ENCODE measurements at regions not wholly inside any gene's neighbourhood (a gene's known extent, or its start where the extent isn't known, plus 50 kb on each side); places are given as distances from the start of the nearest gene placed in this dataset.

DNA sequence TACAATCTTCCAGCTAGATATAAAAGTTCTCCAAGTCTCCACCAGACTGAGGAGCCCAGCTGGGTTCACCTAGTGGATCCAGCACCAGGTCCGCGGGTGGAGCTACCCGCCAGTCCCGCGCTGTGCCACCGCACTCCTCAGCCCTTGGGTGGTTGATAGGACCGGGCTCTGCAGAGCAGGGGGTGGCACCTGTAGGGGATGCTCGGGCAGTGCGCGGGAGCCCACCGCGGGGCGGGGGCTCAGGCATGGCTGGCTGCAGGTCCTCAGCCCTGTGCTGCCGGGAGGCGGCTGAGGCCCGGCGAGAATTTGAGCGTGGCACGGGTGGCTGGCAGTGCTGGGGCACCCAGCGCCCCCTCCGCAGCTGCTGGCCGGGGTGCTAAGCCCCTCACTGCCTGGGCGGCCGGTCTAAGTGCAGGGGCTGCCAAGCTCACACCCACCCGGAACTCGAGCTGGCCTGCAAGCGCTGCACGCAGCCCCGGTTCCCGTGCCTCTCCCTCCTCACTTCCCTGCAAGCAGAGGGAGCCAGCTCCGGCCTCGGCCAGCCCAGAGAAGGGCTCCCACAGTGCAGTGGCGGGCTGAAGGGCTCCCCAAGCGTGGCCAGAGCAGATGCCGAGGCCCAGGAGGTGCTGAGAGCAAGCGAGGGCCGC is 542.8 kb upstream of the PCDH9 start:
- Histone ChIP-seq H3K27ac (no peak overlapping the region), H3K36me3 (no peaks in the 10 kb centered on the region), H3K4me1 (no peaks in the 10 kb centered on the region), H3K9me3 (no peaks in the 10 kb centered on the region), H3K27me3 (no peaks in the 10 kb centered on the region), H3K4me3 (no peak overlapping the region)
- TF ChIP-seq, protein P1, sequence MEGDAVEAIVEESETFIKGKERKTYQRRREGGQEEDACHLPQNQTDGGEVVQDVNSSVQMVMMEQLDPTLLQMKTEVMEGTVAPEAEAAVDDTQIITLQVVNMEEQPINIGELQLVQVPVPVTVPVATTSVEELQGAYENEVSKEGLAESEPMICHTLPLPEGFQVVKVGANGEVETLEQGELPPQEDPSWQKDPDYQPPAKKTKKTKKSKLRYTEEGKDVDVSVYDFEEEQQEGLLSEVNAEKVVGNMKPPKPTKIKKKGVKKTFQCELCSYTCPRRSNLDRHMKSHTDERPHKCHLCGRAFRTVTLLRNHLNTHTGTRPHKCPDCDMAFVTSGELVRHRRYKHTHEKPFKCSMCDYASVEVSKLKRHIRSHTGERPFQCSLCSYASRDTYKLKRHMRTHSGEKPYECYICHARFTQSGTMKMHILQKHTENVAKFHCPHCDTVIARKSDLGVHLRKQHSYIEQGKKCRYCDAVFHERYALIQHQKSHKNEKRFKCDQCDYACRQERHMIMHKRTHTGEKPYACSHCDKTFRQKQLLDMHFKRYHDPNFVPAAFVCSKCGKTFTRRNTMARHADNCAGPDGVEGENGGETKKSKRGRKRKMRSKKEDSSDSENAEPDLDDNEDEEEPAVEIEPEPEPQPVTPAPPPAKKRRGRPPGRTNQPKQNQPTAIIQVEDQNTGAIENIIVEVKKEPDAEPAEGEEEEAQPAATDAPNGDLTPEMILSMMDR (IDR thresholded peaks at IDR 0.05): no peak
- intact Hi-C loops (cut with DNase I): no loop called here
- peak; percentile 56 for DNase-seq
- ATAC-seq: peak; percentile 33

DNA sequence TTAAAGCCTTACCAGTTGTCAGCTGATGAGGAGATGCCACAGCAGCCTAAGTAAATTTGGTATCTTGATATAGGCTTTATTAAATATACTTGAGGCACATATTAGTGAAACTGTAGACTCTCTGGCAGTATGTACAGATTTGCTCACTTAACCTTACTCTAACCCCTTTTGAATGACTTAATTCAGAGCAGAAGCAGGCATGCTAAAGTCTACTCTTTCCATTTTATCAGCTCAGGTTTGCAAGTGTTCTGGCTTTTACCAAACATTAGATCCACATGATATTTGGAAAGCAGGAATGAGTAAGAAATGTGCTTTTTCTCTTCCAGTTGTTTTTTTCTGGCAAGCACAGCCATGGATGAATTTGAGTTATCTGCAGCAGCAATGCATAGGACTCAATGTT is 541.0 kb upstream of the PCDH9 start:
- no peaks in the 10 kb centered on the region for H3K27me3 ChIP-seq
- H3K9me3 ChIP-seq: no peaks in the 10 kb centered on the region
- no peaks in the 10 kb centered on the region for H3K4me1 ChIP-seq
- no peaks in the 10 kb centered on the region for H3K36me3 ChIP-seq
- H3K27ac ChIP-seq: no peak overlapping the region
- DNase-seq (no peak), ATAC-seq (no peak)
- TF ChIP-seq, protein P1 (IDR thresholded peaks at IDR 0.05): no peak
- intact Hi-C loops (cut with DNase I): no loop called here
- no peak overlapping the region for H3K4me3 ChIP-seq

DNA sequence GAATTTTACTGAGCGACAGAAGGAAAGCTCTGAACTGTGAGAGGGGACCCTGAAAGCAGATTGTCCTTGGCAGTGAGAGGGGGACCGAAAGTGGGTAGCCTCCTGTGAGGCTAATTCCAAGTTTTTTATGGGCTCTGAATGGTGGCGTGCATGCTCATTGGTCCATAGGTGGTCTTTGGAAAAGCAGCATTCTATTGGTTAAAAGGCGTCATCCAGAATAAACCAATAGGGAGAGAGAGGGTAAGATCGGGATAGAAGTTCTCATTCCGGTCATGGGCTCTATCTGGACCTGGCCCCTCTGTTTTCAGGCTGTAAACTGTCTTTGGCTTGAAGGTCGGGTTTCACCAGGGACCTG is 539.8 kb upstream of the PCDH9 start:
- intact Hi-C loops (cut with DNase I): no loop called here
- ATAC-seq (no peak), DNase-seq (no peak)
- TF ChIP-seq, protein P1 (IDR thresholded peaks at IDR 0.05): no peak
- H3K27ac ChIP-seq: no peak overlapping the region
- no peaks in the 10 kb centered on the region for H3K36me3 ChIP-seq
- H3K4me1 ChIP-seq: no peaks in the 10 kb centered on the region
- no peaks in the 10 kb centered on the region for H3K9me3 ChIP-seq
- H3K27me3 ChIP-seq: no peaks in the 10 kb centered on the region
- no peak overlapping the region for H3K4me3 ChIP-seq

DNA sequence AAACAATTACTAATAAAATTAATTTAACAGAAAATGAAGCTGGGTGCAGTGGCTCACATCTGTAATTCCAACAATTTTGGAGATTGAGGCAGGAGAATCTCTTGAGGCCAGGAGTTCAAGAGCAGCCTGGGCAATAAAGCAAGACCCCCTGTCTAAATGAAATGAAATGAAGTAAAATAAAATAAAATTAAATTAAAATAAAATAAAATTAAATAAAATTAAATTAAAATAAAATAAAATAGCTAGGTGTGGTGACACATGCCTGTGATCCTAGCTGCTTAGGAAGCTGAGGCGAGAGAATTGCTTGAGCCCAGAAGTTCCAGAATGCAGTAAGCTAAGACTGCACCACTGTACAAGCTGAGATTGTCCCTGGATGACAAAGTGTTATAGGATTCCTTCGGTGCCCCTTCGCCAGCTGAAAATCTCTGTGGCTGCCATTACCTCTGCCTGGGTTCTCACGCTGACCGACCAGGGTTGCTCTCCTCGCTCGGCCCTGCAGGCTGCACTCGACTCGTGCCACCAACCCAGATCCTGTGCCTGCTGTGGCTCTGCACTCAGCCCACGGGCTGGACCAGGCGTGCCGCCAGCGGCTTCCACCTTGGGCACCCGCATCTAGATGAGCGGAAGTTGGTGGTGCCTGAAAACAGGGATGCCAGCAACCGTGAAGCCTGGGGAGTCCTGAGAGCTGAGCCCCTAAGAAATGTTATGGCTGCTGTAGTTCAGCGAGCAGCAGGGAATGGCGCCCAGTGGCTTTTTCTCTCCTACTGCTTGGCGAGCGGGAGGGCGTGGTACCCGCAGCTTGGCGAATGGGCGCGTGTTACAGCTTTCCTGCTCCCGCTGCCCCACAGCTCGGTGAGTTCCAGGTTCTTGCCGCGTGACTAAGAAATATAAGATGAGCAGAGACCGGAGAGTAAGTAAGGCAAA is 539.2 kb upstream of the PCDH9 start:
- H3K36me3 ChIP-seq: no peaks in the 10 kb centered on the region
- no peaks in the 10 kb centered on the region for H3K4me1 ChIP-seq
- H3K27me3 ChIP-seq: no peaks in the 10 kb centered on the region
- DNase-seq: peak; percentile 49
- no peak overlapping the region for H3K27ac ChIP-seq
- intact Hi-C loops (cut with DNase I): no loop called here
- peak; percentile 24 for ATAC-seq
- H3K4me3 ChIP-seq: no peak overlapping the region
- no peaks in the 10 kb centered on the region for H3K9me3 ChIP-seq
- TF ChIP-seq, protein P1 (IDR thresholded peaks at IDR 0.05): no peak

DNA sequence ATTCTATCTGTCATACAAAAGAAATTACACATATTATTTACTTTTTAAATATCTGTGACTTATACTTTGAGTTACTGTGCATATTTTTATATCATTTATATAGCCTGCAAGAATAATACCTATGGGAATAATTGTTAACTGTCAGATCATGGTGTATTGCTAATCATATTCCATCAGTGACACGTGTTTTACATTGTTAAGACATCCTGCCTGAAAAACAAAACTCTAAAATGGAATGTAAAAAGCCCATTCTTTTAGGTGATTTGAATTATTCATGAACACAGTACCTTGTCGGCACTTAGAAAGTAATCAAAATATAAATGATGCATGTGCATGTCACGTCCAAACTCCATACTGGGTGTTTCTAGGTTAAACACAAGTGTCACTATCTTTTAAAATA is 533.8 kb upstream of the PCDH9 start:
- Histone ChIP-seq H3K27ac (no peak overlapping the region), H3K9me3 (no peaks in the 10 kb centered on the region), H3K4me1 (no peaks in the 10 kb centered on the region), H3K27me3 (no peaks in the 10 kb centered on the region), H3K36me3 (no peaks in the 10 kb centered on the region), H3K4me3 (no peak overlapping the region)
- intact Hi-C loops (cut with DNase I): no loop called here
- TF ChIP-seq, protein P1 (IDR thresholded peaks at IDR 0.05): no peak
- no peak for DNase-seq
- no peak for ATAC-seq
